ENCODE measurements at regions not wholly inside any gene's neighbourhood (a gene's known extent, or its start where the extent isn't known, plus 50 kb on each side); places are given as distances from the start of the nearest gene placed in this dataset.

DNA sequence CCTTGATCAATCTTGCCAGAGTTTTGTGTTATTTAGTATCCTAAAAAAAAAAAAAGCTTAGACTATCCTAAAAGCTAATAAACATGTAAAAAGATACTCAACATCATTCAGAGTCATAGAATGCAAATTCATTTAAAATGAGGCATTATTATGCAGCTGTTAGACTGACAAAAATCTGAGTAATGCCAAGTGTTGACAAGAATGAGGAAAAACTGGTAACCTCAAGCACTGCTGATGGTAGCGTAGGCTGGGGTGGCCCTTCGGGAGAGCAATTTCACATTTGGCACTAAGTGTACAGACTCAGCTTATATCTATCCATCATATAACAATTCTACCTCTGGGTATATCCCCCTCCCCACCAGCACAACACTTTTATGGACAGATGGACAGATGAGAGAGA, 280.4 kb downstream of the RAP2B start:
- TF ChIP-seq CTCF (IDR thresholded peaks at IDR 0.05; ENCODE audit: low read depth, low read length, poor library complexity, severe bottlenecking), result no peak
- TF ChIP-seq EZH2phosphoT487 (IDR thresholded peaks at IDR 0.05; ENCODE audit: borderline replicate concordance, low read length), result no peak
